Natural killer cell (primary cell): ENCODE measurements at regions not wholly inside any gene's neighbourhood (a gene's known extent, or its start where the extent isn't known, plus 50 kb on each side); places are given as distances from the start of the nearest gene placed in this dataset.

Experiments used
- ATAC-seq, 3 donors: fragments of 150-1000 bp in 2 of 3; fragments of 200-7000 bp in 1 of 3; cut with Tn5 transposase; 1 replicate in 1 of 3; 2 replicates in 2 of 3; pipeline ENCODE4 v1.10.0; 2021; ENCODE audit warnings: mild to moderate bottlenecking in 2 of 3, moderate library complexity in 2 of 3
- DNase-seq, 2 donors: peaks; one replicate each; pipeline versions ENCODE4 v3.0.0 to v3.0.0-alpha.2; 2013 to 2021; ENCODE audit warnings: mixed read lengths in 1 of 2
- H3K27ac ChIP-seq: one replicate; pipeline ENCODE4 v1.5.1; 2013; ENCODE audit warnings: mild to moderate bottlenecking, low read length
- H3K27me3 ChIP-seq: one replicate; pipeline ENCODE4 v1.6.1; 2013; ENCODE audit warnings: low read length; ENCODE audit not compliant: control insufficient read depth, insufficient read depth
- H3K36me3 ChIP-seq: one replicate; pipeline ENCODE4 v1.6.1; 2013; ENCODE audit warnings: low read length; ENCODE audit not compliant: control insufficient read depth, insufficient read depth
- H3K4me1 ChIP-seq: one replicate; pipeline ENCODE4 v1.6.1; 2013; ENCODE audit warnings: low read length; ENCODE audit not compliant: control insufficient read depth, insufficient read depth
- H3K4me3 ChIP-seq: one replicate; pipeline ENCODE4 v1.5.1; 2013; ENCODE audit warnings: low read length
- H3K9me3 ChIP-seq: one replicate; pipeline ENCODE4 v1.6.1; 2013; ENCODE audit warnings: low read length; ENCODE audit not compliant: control insufficient read depth, insufficient read depth
- H3K27ac Mint-ChIP-seq, 2 donors: one replicate each; pipeline ENCODE4 v1.8.0; 2022; ENCODE audit warnings: mild to moderate bottlenecking in 2 of 2, mixed read lengths in 2 of 2, moderate library complexity in 1 of 2
- H3K27me3 Mint-ChIP-seq, 2 donors: one replicate each; pipeline ENCODE4 v1.8.0; 2022; ENCODE audit warnings: low read depth in 2 of 2, mixed read lengths in 2 of 2
- H3K36me3 Mint-ChIP-seq: one replicate; pipeline ENCODE4 v1.8.0; 2022; ENCODE audit warnings: mixed read lengths
- H3K4me1 Mint-ChIP-seq, 2 donors: one replicate each; pipeline ENCODE4 v1.8.0; 2022; ENCODE audit warnings: mixed read lengths in 2 of 2
- H3K4me3 Mint-ChIP-seq: one replicate; pipeline ENCODE4 v1.8.0; 2022; ENCODE audit warnings: mild to moderate bottlenecking, moderate library complexity, mixed read lengths
- H3K9me3 Mint-ChIP-seq, 2 donors: one replicate each; pipeline ENCODE4 v1.8.0; 2022; ENCODE audit warnings: mixed read lengths in 2 of 2
- whole genome bisulfite sequencing: methylation state at CpG from one replicate; pipeline ENCODE4 v1.1.7; 2013; ENCODE audit warnings: missing lambda C conversion rate; ENCODE audit not compliant: insufficient coverage; 5-methylcytosine and 5-hydroxymethylcytosine counted together
- intact Hi-C: fragments of 100-400 bp; cut with micrococcal nuclease; formaldehyde crosslinking; loops from one replicate; pipeline ENCODE4 v1.14.2; 2022
- TF ChIP-seq, protein P1 (sequence below): fragments of 200-600 bp; IDR thresholded peaks from one replicate; pipeline ENCODE4 v1.8.0; 2022; ENCODE audit warnings: antibody characterized with exemption

DNA sequence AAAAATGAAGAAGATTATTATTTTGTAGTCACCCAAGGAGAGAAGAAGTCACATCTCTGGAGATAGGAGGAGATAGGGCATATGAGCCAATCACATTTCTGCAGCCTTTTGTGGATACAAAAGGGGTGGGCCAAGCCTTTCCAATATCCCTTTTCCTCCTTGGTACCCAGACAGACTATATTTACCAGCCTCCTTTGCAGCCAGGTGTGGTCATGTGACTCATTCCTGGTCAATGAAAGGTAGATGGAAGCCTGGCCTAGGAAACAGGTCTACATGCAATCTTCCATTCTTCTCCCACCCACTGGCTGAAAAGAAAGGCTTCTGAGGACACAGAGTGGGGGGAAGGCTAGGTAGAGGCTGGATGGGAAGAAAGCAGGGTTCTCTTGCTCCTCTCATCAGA is 58.1 kb upstream of the ERG start:
- DNase-seq: no peak

GRCh38 chr21:38561205-38561604 is 62.9 kb upstream of the ERG start:
- TF ChIP-seq, protein P1, sequence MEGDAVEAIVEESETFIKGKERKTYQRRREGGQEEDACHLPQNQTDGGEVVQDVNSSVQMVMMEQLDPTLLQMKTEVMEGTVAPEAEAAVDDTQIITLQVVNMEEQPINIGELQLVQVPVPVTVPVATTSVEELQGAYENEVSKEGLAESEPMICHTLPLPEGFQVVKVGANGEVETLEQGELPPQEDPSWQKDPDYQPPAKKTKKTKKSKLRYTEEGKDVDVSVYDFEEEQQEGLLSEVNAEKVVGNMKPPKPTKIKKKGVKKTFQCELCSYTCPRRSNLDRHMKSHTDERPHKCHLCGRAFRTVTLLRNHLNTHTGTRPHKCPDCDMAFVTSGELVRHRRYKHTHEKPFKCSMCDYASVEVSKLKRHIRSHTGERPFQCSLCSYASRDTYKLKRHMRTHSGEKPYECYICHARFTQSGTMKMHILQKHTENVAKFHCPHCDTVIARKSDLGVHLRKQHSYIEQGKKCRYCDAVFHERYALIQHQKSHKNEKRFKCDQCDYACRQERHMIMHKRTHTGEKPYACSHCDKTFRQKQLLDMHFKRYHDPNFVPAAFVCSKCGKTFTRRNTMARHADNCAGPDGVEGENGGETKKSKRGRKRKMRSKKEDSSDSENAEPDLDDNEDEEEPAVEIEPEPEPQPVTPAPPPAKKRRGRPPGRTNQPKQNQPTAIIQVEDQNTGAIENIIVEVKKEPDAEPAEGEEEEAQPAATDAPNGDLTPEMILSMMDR: no peak
- no peaks in the 10 kb centered on the region for H3K27me3 ChIP-seq
- no peaks in the 10 kb centered on the region for H3K9me3 ChIP-seq
- no peaks in the 10 kb centered on the region for H3K9me3 Mint-ChIP-seq
- H3K27me3 Mint-ChIP-seq: peaks cover 7 to 26% of the 10 kb centered on the region in 2 donors
- intact Hi-C loops: no loop called here
- H3K4me1 Mint-ChIP-seq: no peaks in the 10 kb centered on the region
- no peak overlapping the region for H3K4me3 Mint-ChIP-seq
- no peaks in the 10 kb centered on the region for H3K36me3 ChIP-seq
- no peaks in the 10 kb centered on the region for H3K4me1 ChIP-seq
- no peaks in the 10 kb centered on the region for H3K36me3 Mint-ChIP-seq
- H3K27ac Mint-ChIP-seq: no peak overlapping the region
- ATAC-seq: no peak
- no peak overlapping the region for H3K27ac ChIP-seq
- no peak overlapping the region for H3K4me3 ChIP-seq
- no peak for DNase-seq

More for the DNA sequence above, 58.1 kb upstream of the ERG start:
- ATAC-seq: no peak
- Histone ChIP-seq H3K4me3 (no peak overlapping the region), H3K27ac (no peak overlapping the region), H3K36me3 (no peaks in the 10 kb centered on the region), H3K4me1 (no peaks in the 10 kb centered on the region), H3K9me3 (no peaks in the 10 kb centered on the region), H3K27me3 (no peaks in the 10 kb centered on the region)
- H3K4me3 Mint-ChIP-seq: no peak overlapping the region
- no peaks in the 10 kb centered on the region for H3K9me3 Mint-ChIP-seq
- intact Hi-C loops: no loop called here
- no peaks in the 10 kb centered on the region for H3K36me3 Mint-ChIP-seq
- TF ChIP-seq, protein P1: no peak
- peaks cover 7 to 38% of the 10 kb centered on the region in 2 donors for H3K27me3 Mint-ChIP-seq
- H3K27ac Mint-ChIP-seq: no peak overlapping the region
- no peaks in the 10 kb centered on the region for H3K4me1 Mint-ChIP-seq

- no peak overlapping the region for H3K27ac ChIP-seq
- intact Hi-C loops: no loop called here
- H3K4me1 ChIP-seq: no peaks in the 10 kb centered on the region
- no peak overlapping the region for H3K4me3 ChIP-seq
- no peaks in the 10 kb centered on the region for H3K4me1 Mint-ChIP-seq
- TF ChIP-seq, protein P1: no peak
- no peaks in the 10 kb centered on the region for H3K36me3 Mint-ChIP-seq
- no peak overlapping the region for H3K27ac Mint-ChIP-seq
- WGBS: 86% methylated on average over 3 of the region's 7 CpGs
- no peak overlapping the region for H3K4me3 Mint-ChIP-seq
- H3K27me3 Mint-ChIP-seq: peaks cover 7 to 26% of the 10 kb centered on the region in 2 donors
- no peaks in the 10 kb centered on the region for H3K9me3 ChIP-seq
- no peak for DNase-seq
- H3K27me3 ChIP-seq: no peaks in the 10 kb centered on the region
- ATAC-seq: no peak
- no peaks in the 10 kb centered on the region for H3K9me3 Mint-ChIP-seq
- no peaks in the 10 kb centered on the region for H3K36me3 ChIP-seq
Measured at GRCh38 chr21:38561613-38562581, 63.6 kb upstream of the ERG start.
